ENCODE measurements at regions not wholly inside any gene's neighbourhood (a gene's known extent, or its start where the extent isn't known, plus 50 kb on each side); places are given as distances from the start of the nearest gene placed in this dataset.

GRCh38 chr22:34160141-34160783, 240.0 kb upstream of the LARGE1 start:
- no peak for DNase-seq

- DNase-seq, result no peak
Measured at GRCh38 chr22:34161431-34162123, 241.3 kb upstream of the LARGE1 start.

- no peak for DNase-seq
Measured at GRCh38 chr22:34198976-34199375, 278.7 kb upstream of the LARGE1 start.

- DNase-seq, result no peak
Measured at GRCh38 chr22:34210301-34210700, 290.0 kb upstream of the LARGE1 start.

- no peak for DNase-seq
Measured at GRCh38 chr22:34214372-34214771, 294.1 kb upstream of the LARGE1 start.

- no peak for DNase-seq
Measured at GRCh38 chr22:34225278-34225677, 305.0 kb upstream of the LARGE1 start.

GRCh38 chr22:34236527-34236926, 316.3 kb upstream of the LARGE1 start:
- no peak for DNase-seq

- no peak for DNase-seq
Measured at GRCh38 chr22:34239421-34239820, 319.1 kb upstream of the LARGE1 start.

GRCh38 chr22:34243023-34243422, 322.7 kb upstream of the LARGE1 start:
- DNase-seq, result no peak

- no peak for DNase-seq
Measured at GRCh38 chr22:34255042-34255441, 334.8 kb upstream of the LARGE1 start.

GRCh38 chr22:34278121-34278520, 357.8 kb upstream of the LARGE1 start:
- DNase-seq, result no peak

GRCh38 chr22:34281738-34282137, 361.5 kb upstream of the LARGE1 start:
- DNase-seq, result no peak

GRCh38 chr22:34283844-34284243, 363.6 kb upstream of the LARGE1 start:
- DNase-seq, result no peak

- no peak for DNase-seq
Measured at GRCh38 chr22:34293324-34293723, 373.0 kb upstream of the LARGE1 start.

- DNase-seq, result no peak
Measured at GRCh38 chr22:34294476-34294875, 374.2 kb upstream of the LARGE1 start.

- DNase-seq, result no peak
Measured at GRCh38 chr22:34294986-34295385, 374.7 kb upstream of the LARGE1 start.

- DNase-seq, result no peak
Measured at GRCh38 chr22:34296461-34296860, 376.2 kb upstream of the LARGE1 start.

- DNase-seq, result no peak
Measured at GRCh38 chr22:34297536-34298120, 377.4 kb upstream of the LARGE1 start.

GRCh38 chr22:34299496-34299895, 379.2 kb upstream of the LARGE1 start:
- DNase-seq, result no peak

- no peak for DNase-seq
Measured at GRCh38 chr22:34301569-34301968, 381.3 kb upstream of the LARGE1 start.

- no peak for DNase-seq
Measured at GRCh38 chr22:34303656-34304055, 383.4 kb upstream of the LARGE1 start.

GRCh38 chr22:34306361-34306760, 386.1 kb upstream of the LARGE1 start:
- no peak for DNase-seq

GRCh38 chr22:34308101-34308500, 387.8 kb upstream of the LARGE1 start:
- no peak for DNase-seq

- DNase-seq, result no peak
Measured at GRCh38 chr22:34319346-34319745, 399.1 kb upstream of the LARGE1 start.

GRCh38 chr22:34324763-34325162, 404.5 kb upstream of the LARGE1 start:
- DNase-seq, result no peak

All from kidney glomerular epithelial cell (primary cell).